Suppressor macrophage treated with lipopolysaccharide for 1 hour (primary cell): ENCODE measurements at regions not wholly inside any gene's neighbourhood (a gene's known extent, or its start where the extent isn't known, plus 50 kb on each side); places are given as distances from the start of the nearest gene placed in this dataset.

Source experiments
- DNase-seq, 3 donors: peaks; one replicate each; pipeline ENCODE4 v3.0.0-alpha.2; 2020 to 2022

DNA sequence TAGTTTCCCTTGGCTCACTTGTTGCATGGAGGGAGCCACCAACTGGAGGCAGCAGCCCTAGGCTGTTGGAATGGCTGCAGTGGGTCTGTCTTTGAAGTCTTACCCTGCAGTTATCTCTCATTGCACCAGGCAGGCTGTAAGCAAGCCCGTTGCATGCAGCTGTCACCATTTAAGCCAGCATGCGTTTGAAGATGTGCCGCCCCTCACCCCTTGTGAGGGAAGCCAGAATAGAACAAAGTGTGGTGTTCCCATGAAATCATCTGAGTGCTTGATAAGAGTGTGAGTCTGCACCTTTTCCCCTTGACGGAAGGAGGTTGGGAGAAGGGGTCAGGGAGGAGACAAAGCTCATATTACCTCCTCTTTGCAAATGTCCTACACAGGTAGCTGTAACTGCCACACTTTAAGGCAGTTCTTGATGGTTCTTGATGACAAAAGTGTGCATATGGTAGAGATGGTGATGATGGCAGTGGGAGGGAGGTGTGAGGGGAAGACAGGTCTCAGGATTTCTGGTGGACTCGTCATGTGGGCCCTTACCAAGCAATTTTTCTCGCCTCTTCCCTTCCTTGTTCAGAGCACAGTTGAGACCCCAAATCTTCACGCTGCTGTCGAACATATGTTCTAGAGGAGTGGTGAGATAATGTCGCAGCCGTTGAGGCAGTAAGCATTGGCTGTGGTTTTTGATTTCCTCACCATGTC, 191.4 kb upstream of the LEF1 start:
- DNase-seq = no peak

DNA sequence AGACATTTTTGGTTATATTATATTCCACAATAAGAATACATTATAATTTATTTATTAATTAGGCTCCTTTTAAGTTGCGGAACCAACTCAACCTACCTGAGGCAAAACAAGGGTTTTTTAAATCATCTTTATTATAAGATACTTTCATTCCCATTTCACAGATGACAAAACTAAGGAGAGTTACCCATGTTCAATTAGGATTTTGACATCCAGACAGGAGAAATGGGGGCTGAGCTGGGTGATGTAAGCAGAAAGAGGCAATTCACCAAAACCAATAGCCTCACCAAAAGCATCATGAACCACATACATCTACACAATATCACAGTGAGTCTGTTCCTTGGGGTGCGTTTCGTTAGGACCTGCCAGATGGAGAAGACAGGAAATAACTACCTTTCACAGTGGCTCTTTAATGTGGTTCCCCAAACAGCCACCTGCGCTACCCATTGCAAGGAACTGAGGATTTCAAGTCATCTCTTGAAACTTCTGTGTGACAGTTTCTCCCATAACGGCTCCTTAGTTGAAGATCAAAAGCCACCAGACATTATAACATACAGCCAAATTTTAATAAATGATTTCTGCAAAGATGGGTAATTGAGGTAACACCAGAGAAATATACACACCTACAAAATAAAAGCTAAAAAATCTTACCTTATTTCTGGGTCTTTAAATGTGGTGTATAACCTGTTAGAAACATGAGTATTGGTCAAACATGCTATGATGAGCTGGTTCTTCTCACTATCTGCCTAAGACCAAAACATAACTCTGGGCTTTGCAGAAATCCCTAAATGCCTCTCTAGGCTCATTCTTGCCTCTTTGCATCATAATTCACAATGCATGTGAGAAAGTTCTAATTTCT, 190.6 kb upstream of the LEF1 start:
- no peak for DNase-seq

DNA sequence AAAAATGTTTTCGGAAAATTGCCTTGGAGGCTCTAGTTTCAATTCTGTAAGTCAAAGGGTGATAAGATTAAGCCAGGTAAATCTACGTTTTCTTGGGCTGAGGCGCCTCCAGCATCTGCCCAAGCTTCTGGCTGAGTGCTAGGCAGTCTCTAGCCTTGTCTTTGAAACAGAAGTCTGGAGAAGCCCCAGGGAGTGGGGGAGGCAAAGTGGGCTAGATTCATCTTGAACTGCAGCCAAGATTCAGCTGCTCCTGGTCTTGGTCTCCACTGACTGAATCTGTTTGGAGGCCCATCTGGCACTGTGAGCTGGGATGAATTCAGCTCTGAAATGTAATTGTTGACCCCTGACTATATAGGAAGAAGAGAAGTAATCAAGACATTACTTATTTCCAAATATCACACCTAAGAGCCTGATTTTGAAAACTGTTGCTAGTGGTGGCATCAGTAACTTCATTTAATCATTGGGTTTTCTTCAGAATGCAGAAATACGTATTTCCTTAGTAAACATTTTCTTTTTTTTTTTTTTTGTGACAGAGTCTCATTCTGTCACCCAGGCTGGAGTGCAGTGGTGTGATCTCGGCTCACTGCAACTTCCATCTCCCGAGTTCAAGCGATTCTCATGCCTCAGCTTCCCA, 187.3 kb upstream of the LEF1 start:
- no peak for DNase-seq

DNA sequence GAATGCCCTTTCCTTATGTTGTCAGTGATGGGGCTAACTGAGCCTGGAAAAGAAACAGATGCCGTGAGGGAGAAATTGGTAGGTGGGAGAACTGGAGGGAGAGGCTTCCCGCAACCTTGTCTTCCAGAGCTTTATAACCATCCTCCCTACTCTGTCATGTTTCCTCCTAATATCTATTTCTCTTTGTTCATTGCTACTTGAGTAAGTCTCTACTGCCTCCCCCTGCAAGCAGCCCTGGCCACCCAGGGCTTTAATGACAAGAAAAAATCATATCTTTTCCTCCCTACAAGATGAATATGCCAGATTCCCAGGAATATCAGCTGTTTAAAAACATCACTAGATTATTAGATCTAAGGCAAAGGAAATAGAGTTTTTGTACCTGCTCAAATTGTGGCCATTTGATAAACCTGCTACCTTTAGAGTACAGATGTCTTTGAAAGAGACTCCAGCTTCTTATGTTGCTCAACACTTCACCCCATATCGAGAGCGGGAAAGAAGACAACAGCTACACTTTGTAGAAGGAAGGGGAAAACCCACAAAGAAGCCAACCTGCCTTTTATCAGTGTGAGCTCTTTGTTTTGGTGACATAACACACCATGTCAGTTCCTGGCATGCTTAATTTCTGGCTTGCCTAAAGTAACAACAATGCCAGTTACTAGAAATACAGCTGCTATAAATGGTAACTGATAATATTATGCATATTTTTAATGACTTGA, 186.6 kb upstream of the LEF1 start:
- no peak for DNase-seq

DNA sequence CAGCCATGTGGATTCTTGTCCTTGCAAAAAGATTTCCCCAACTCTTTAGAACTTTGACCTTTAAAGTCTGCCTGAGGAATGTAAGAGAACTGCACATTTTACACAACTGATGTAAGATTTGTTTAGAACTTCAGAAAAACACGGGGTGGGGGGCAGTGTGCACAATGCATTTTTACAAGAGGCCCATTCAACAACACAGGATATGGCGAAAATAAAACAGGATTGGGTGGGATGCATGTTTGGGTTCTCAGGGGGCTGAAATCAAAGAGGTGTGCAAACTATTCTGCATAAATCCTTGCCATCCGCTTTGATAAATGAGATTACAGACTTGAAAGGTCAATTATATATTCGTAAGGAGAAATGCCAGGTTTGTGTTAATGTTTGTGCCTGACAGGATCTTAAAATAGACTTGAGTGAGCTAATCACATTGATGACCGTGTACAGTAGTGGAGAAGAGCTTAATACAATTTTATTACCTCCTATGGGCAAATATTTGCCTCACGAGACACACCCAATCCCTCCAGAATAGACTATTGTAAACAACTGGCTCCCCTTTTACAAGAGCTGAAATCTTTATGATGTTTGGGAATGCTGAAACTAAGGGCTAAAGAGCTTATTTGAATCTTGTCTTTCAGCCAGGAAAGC, 184.1 kb upstream of the LEF1 start:
- no peak for DNase-seq

DNA sequence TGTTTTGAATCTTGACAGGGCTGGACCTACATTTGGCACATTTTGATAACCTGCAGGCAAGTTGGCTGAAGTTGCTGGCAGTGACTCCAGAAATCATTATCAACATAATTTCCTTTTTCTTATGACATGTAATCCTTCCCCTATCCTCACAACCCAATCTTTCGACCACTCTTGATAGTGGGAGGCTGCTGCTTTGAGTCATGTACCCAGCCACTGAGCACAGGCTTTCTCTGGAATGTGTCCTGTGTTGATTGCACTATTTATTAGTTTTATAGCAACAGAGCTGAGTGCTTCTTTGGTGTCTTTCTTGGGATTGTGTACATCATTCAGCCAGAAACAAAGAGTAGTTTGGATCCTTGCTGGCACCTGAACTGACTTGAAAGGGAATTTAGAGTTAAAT, 183.1 kb upstream of the LEF1 start:
- no peak for DNase-seq

DNA sequence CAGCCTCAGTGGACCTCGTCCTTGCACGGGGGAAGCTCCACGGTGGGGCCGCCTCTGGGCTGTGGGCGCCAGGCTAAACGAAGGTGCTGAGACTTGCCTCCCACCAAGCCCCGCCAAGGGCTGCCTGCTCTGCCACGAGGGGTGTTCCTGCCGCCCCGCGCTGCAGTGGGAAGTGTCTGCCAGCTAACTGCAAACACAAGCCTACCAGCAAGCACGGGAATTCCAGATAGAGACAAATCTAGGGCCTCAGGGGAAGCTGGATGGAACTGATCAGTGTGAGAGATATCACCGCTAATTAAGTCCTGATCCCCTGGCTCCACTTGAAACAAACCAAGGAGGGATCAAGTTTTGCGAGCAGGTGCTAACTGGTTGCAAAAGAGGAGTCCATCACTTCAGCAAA, 181.6 kb upstream of the LEF1 start:
- DNase-seq = no peak

DNA sequence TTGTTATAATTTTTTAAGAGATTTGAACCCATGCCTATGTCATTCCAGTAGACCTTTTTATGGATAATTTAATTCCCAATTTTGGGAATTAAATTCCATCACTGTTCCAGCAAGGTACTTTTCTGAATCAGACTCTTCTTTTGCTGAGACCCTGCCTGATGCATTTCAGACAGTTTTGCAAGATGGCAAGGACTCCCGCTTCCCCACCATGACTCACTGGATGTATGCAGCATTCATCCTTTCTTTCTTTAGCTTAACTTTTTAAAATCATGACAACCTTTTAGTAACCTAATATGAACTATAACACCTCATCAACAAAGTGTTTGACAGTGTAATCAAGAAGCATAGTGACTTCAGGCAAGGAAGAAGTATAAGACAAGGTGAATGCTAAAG, 178.1 kb upstream of the LEF1 start:
- no peak for DNase-seq

DNA sequence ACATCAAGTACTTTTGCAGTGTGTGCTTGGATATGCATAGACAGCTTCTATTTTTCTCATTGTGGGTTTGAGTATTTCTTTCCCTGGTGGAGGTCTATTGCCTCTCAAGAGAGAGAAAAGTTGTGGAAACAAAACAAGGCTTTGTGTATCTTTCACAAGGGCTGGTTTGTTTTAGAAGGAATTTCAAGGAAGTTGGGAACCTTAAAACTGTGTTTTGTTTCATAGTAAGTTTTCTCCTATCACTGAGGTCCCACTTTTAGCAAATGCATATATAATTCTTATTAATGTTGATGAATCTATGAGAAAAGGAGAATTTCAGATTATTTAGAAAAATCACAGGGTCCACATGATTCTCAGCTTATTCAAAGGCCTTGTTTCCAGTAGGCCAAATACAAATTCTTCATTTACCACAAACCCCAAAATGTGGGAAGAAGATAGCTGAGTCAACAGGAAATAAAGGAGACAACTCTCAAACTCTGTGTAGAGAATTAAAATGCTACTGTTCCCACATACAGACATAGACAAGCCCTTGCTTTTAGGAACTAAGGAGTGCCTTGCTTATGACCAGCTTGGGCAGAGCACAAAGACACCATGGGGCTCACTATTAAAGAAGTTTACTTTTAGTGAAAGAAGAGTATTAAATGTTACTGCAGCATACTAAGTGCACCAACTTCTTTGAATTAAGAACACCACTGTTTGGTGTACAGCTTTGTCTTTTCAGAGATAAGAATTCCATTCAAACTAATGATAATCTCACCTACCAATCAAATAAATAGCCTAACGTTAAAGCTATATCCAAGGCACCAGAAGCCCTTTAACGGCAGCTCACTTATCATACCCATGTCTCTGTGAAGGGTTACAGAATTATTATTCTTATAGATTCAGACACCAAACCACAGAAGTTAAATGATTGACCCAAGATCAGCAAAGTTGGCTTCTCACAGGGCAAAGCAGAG, 177.4 kb upstream of the LEF1 start:
- DNase-seq = no peak

DNA sequence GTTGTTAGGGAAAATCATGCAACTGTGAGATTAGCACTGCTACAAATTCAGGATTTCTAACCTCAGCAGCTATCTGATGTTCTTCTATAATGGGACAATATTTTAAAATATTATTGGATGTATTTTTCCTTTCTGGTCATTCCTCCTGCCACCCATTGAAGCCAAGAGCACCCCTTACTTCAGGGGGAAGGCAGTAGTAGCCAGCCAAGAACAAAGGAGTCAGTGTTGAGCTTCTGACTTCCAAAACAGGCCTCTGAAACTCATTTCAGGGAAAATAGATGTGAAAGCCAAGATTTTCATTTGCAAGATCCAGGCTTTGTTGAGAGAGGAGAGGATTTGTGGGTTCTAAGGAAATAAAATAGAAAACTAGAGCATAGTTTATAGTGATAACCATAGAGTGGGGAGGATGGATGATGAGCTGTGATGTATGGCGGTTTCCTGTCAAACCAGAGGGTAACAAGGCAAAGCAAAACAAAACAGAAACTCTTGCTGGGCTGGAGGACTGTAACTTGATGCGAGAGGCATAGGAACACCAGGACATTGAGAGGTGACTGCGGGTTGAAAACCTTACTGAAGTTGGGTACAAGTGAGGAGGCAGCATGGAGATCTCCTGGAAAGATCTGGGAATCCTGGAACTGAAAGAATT, 173.7 kb upstream of the LEF1 start:
- DNase-seq = no peak

DNA sequence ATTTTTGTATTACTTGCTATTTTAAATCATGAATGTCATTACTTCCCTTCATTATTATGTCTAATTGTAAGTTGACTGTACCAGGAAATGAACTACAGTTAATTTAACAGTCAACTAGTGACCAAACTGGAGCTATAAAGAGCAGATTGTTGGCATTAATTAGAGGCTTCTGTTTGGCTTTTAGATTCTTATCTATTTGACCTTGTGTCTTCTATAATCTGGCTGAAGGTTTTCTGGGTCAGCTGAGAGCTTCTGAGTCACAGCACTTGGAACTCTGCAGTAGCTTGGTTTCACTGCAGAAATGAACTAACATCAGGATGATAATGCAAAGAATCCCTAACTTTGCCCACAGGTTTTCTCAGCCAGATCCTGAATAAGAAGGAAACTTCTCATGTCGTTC, 169.2 kb upstream of the LEF1 start:
- DNase-seq = no peak

DNA sequence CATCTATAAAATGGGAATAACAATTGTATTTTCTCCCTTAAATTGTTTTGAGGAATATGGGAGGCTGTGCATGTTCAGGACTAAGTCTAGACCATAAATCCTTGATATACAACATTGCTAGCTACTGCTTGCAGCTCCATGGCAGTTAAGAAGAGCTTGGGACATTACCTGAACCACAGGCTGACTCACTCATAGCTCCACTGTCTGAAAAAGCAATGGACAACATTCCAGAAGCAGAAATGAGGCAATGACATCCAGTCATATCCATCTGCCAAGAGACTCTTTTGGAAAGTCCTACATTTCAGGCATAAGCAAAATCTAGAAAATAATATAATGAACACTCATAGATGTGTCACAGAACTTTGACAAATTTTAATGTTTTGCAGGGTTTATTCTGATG, 167.3 kb upstream of the LEF1 start:
- peak in 1 of 3 donors; percentile 10 for DNase-seq

DNA sequence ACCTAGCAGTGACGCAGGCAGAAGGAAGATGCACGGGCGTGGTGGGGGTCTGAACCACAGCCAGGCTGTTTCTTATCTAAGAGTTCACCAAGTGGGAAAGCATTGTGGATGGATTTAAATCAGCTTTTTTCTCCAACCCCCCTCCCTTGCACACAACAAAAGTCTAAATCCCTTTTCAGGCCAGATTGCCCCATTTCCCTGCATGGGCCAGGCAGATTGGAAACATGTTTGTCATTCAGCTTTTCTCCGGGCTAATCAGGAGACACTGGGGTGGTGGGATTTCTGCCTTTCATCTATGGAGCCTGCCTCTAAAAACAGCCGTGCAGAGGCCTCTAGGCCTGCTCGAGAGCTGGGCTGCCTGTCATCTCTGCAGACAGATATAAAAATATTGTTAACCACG, 166.3 kb upstream of the LEF1 start:
- no peak for DNase-seq

DNA sequence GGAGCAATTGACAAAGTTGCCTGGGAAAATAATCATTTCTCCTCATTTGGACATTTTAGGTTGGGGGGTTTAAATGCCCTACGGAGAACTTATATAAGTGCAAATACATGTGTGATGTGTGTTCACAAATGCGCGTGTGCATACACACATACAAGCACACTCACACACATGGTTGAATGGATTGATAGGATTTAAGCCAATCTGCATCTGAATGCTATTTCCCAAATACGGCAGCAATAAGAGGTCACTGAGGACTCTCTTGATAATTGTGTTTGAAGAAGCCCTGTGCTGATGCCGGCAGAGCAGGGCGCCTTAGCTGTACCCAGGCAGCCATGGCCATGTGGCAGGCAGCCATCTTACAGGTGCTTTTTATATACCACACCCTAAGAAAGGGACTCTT, 165.3 kb upstream of the LEF1 start:
- DNase-seq = no peak

DNA sequence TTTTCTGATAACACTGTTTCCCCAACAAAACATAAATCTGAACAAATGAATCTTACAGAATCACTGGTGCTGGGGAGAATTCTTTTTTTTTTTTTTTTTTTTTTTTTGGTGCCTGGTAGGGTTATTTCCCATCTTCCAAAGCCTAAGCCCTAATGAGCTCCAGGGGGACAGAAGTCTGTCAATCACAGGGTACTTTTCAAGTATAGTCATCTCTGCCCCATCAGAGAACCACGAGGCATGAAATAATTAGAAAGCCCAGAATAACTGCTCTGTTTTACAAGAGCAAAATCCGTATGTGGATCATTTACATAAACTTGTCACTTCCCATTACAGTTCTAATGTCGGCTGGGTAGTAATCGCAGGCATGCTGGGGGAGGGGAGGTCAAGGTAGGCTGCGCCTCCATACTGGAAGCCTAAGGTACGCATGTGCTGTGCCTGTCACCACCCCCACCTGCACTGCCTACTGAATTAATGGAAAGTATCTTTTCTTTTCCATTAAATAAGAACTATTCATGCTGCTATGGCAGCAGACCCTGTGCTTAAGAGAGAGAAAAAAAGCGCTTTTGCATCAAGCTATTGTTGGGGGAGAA, 164.7 kb upstream of the LEF1 start:
- no peak for DNase-seq

DNA sequence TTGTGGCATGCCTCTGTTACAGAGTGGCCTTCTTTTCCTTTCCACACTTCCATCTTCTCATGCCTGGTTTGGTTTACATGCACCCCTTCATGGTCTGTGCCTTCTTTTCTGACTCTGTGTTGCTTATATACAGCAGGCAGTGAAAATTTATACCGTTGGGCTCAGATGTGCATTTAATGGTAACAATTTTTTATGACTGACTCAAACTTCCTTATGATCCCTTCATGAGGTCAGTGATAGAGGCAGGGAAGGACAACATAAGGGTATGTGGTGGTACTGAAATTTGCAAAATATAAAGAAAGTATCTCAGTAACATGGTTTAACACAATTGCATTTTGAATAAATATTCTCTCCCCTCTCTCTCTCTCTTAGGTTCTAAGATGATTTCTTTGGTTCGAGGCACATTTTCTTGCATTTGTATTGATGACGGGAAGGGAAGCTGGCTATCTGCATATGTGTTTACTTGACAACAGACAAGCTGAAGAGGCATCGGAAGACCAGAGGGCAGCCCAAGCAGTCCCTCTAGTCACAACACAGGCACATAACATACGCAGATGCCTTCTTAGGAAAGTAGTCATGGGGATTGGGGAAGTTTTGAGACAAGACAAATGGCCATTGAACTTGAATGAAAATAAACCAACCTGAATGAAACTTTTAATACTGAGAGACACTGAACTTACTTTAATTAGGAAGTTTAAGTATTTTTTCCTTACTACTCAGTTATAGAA, 163.3 kb upstream of the LEF1 start:
- no peak for DNase-seq

DNA sequence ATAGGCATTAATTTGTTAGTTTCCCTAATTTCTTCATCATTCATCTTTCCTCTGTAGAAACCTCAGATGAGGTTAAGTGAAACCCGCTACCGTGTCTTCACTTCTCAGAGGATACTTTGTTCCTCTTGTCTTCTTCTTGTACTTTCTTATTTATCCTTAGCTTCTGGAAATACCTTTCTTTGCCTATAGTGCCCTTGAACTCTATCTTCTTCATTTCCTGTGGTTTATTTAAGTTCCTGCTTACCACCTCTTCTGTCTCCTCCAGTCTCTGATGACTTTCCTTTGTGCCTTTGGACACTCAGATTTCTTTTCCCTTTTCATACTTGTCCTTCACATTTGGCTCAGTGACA, 159.6 kb upstream of the LEF1 start:
- no peak for DNase-seq

DNA sequence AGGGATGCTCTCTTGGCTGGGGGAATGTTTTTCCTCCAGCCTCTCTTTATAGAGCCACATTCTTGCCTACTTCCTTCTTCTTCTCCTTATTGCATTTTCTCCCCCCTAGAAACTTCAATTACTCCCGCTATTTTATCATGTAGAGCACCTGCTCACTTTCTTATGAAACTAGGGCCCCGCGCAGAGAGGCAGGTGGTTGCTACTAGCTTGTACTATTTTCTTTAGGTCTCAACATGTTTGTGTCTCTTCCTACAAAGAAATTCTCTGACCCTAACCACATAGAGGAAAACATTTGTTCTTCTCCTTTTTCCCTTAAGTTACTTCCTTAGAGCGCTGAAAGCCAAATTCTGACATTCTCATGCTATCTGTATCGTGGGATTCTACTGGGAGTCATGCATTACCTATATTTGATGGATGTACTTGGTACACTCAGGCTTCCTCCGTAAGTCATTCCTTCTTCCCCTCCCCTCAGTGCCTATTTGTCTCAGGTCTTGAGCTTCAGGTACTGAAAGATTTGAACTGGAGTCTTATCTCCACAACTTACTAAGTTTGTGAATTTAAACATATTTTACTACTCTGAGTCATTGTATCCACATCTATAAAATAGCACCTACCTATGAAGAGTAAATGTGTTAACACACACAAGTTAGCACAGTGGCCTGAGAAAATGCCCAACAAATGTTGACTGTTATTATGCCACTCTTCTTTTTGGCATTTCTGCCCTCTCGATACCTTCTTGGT, 159.1 kb upstream of the LEF1 start:
- DNase-seq = no peak

DNA sequence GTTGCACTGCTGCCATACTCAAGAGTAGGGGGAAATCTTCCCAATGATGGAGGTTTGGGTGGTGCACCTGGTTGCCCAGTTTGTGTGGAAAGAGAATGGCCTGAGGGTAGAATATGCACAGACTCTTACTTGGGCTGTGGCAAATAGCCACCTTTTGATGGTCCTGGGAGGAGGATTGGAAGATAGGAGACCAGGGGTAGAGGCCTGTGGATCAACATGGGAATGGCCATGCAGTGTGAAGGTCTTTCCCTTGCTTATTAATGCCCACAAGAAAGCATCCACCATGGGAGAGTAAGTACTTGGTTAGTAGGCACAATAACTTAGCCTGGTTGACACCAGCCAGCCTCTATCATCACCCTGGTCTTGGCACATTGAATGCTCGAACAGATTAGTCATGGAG, 156.8 kb upstream of the LEF1 start:
- no peak for DNase-seq
